H1 (cell line): ENCODE measurements at regions not wholly inside any gene's neighbourhood (a gene's known extent, or its start where the extent isn't known, plus 50 kb on each side); places are given as distances from the start of the nearest gene placed in this dataset.

Experiments used
- CTCF ChIA-PET: fragments of 300-600 bp; sonication (Branson Sonifier 250); formaldehyde crosslinking; loops from one replicate; lab custom pipeline; 2021; ENCODE audit not compliant: partially characterized antibody; lab: Charles Lee
- POLR2A ChIA-PET: fragments of 300-600 bp; sonication (Branson Sonifier 250); formaldehyde crosslinking; loops from one replicate; lab custom pipeline; 2021; ENCODE audit warnings: inconsistent platforms; ENCODE audit not compliant: partially characterized antibody; lab: Charles Lee
- DNase-seq, 2 experiments: peaks; one replicate each; pipeline versions ENCODE4 v3.0.0 to v3.0.0-alpha.2; 2010 to 2022; ENCODE audit warnings: low spot score in 2 of 2, low read depth in 1 of 2, mixed read lengths in 1 of 2
- FAIRE-seq: peaks from 2 replicates; lab custom pipeline; 2011; peaks lifted over from hg19 to GRCh38; lab: Jason Lieb, UNC
- H2AFZ ChIP-seq: 2 replicates; pipeline ENCODE4 v1.8.1; 2012; ENCODE audit warnings: low read length, inconsistent platforms
- H2AK5ac ChIP-seq: 2 replicates; pipeline ENCODE4 v1.6.1; 2013; ENCODE audit warnings: low read depth, low read length
- H2BK120ac ChIP-seq: replicated peaks from 2 replicates; pipeline ENCODE3; 2013; ENCODE audit warnings: low read depth, low read length, inconsistent platforms
- H2BK12ac ChIP-seq: 2 replicates; pipeline ENCODE4 v1.6.1; 2013; ENCODE audit warnings: low read depth, low read length
- H2BK15ac ChIP-seq: 2 replicates; pipeline ENCODE4 v1.6.1; 2013; ENCODE audit warnings: low read length
- H2BK20ac ChIP-seq: 2 replicates; pipeline ENCODE4 v1.6.1; 2013; ENCODE audit warnings: low read length
- H2BK5ac ChIP-seq: 2 replicates; pipeline ENCODE4 v1.6.1; 2013; ENCODE audit warnings: low read depth, low read length
- H3K14ac ChIP-seq: 2 replicates; pipeline ENCODE4 v1.6.1; 2013; ENCODE audit warnings: inconsistent platforms; ENCODE audit not compliant: insufficient read length
- H3K18ac ChIP-seq: 2 replicates; pipeline ENCODE4 v1.6.1; 2013; ENCODE audit warnings: low read length; ENCODE audit errors: extremely low read depth
- H3K23ac ChIP-seq: 2 replicates; pipeline ENCODE4 v1.6.1; 2013; ENCODE audit warnings: inconsistent platforms; ENCODE audit not compliant: insufficient read length
- H3K23me2 ChIP-seq: 2 replicates; pipeline ENCODE4 v1.6.1; 2013; ENCODE audit warnings: low read depth, low read length
- H3K27ac ChIP-seq: 2 replicates; pipeline ENCODE4 v1.6.1; 2011; ENCODE audit warnings: low read depth, low read length, inconsistent platforms
- H3K27me3 ChIP-seq, 4 experiments: replicated peaks in 1 of 4; 1 replicate in 1 of 4; 2 replicates in 3 of 4; pipeline versions ENCODE4 v1.6.1 to v1.8.1; 2011 to 2013; ENCODE audit warnings: low read length in 3 of 4, mild to moderate bottlenecking in 3 of 4, inconsistent platforms in 2 of 4, mixed read lengths in 2 of 4, moderate library complexity in 1 of 4; ENCODE audit not compliant: control insufficient read depth in 3 of 4, insufficient read depth in 3 of 4; ENCODE audit errors: extremely low read depth in 1 of 4
- H3K36me3 ChIP-seq, 4 experiments: 2 replicates each; pipeline versions ENCODE4 v1.6.1 to v1.8.1; 2011 to 2013; ENCODE audit warnings: mild to moderate bottlenecking in 4 of 4, low read length in 3 of 4, moderate library complexity in 2 of 4, control low read depth in 1 of 4, inconsistent platforms in 1 of 4; ENCODE audit not compliant: insufficient read depth in 4 of 4, control insufficient read depth in 2 of 4
- H3K4ac ChIP-seq: replicated peaks from 2 replicates; pipeline ENCODE3; 2013; ENCODE audit warnings: low read length, low read depth, mixed read lengths, inconsistent platforms; ENCODE audit not compliant: insufficient read length
- H3K4me1 ChIP-seq, 4 experiments: replicated peaks in 1 of 4; 1 replicate in 1 of 4; 2 replicates in 3 of 4; pipeline versions ENCODE4 v1.6.1 to v1.8.1; 2011 to 2013; ENCODE audit warnings: low read length in 3 of 4, inconsistent platforms in 2 of 4, mixed read lengths in 1 of 4; ENCODE audit not compliant: insufficient read depth in 4 of 4, control insufficient read depth in 3 of 4
- H3K4me2 ChIP-seq, 2 experiments: 2 replicates each; pipeline versions ENCODE4 v1.6.1 to v1.8.1; 2011 to 2013; ENCODE audit warnings: low read depth in 2 of 2, low read length in 2 of 2, control low read depth in 1 of 2, inconsistent platforms in 1 of 2, mild to moderate bottlenecking in 1 of 2; ENCODE audit not compliant: insufficient read depth in 1 of 2
- H3K4me3 ChIP-seq, 4 experiments: fragments of 200-600, 300-600 bp in 1 of 4; sonication (generic), shearing (Covaris generic), sonication (Bioruptor Twin) in 1 of 4; 2 replicates each; pipeline versions ENCODE4 v1.5.1 to v1.8.1; 2011 to 2016; ENCODE audit warnings: low read length in 4 of 4, low read depth in 3 of 4, control low read depth in 2 of 4, inconsistent platforms in 2 of 4, mild to moderate bottlenecking in 2 of 4, mixed read lengths in 1 of 4, moderate library complexity in 1 of 4; ENCODE audit not compliant: insufficient read depth in 2 of 4; ENCODE audit errors: extremely low read depth in 1 of 4
- H3K56ac ChIP-seq: replicated peaks from 2 replicates; pipeline ENCODE3; 2013; ENCODE audit warnings: low read depth, mild to moderate bottlenecking, mixed read lengths, low read length, inconsistent platforms; ENCODE audit not compliant: insufficient read length
- H3K79me1 ChIP-seq: 2 replicates; pipeline ENCODE4 v1.6.1; 2013; ENCODE audit warnings: low read depth, low read length, control low read depth
- H3K79me2 ChIP-seq, 2 experiments: 2 replicates each; pipeline versions ENCODE4 v1.6.1 to v1.8.1; 2012 to 2013; ENCODE audit warnings: low read length in 2 of 2, mild to moderate bottlenecking in 2 of 2, inconsistent platforms in 1 of 2; ENCODE audit not compliant: insufficient read depth in 2 of 2, control insufficient read depth in 1 of 2
- H3K9ac ChIP-seq, 4 experiments: replicated peaks in 1 of 4; 1 replicate in 1 of 4; 2 replicates in 3 of 4; pipeline versions ENCODE4 v1.6.1 to v1.8.1; 2011 to 2013; ENCODE audit warnings: low read depth in 3 of 4, low read length in 3 of 4, control low read depth in 2 of 4, mild to moderate bottlenecking in 2 of 4, moderate library complexity in 2 of 4, inconsistent platforms in 1 of 4; ENCODE audit errors: extremely low read depth in 1 of 4
- H3K9me3 ChIP-seq, 2 experiments: 2 replicates each; pipeline versions ENCODE4 v1.6.1 to v1.8.1; 2012 to 2013; ENCODE audit warnings: mild to moderate bottlenecking in 2 of 2, moderate library complexity in 2 of 2, control low read depth in 1 of 2, inconsistent platforms in 1 of 2, low read depth in 1 of 2, low read length in 1 of 2, mixed read lengths in 1 of 2; ENCODE audit not compliant: insufficient read depth in 2 of 2
- H4K20me1 ChIP-seq, 2 experiments: replicated peaks in 1 of 2; 2 replicates each; pipeline versions ENCODE3 to v1.8.1; 2011 to 2013; ENCODE audit warnings: inconsistent platforms in 2 of 2, low read length in 2 of 2, mild to moderate bottlenecking in 1 of 2; ENCODE audit not compliant: insufficient read depth in 2 of 2, control insufficient read depth in 1 of 2
- H4K5ac ChIP-seq: 2 replicates; pipeline ENCODE4 v1.6.1; 2013; ENCODE audit warnings: low read length, low read depth, mixed read lengths, inconsistent platforms; ENCODE audit not compliant: insufficient read length
- H4K8ac ChIP-seq: 2 replicates; pipeline ENCODE4 v1.8.0; 2013; ENCODE audit warnings: mild to moderate bottlenecking, moderate library complexity, low read length, inconsistent platforms; ENCODE audit not compliant: insufficient read depth; ENCODE audit errors: extremely low read depth
- H4K91ac ChIP-seq: replicated peaks from 2 replicates; pipeline ENCODE3; 2013; ENCODE audit warnings: low read length, mixed read lengths, inconsistent platforms; ENCODE audit not compliant: insufficient read length
- ATF2 ChIP-seq: IDR thresholded peaks from 2 replicates; pipeline ENCODE4 v1.6.1; 2012; ENCODE audit warnings: low read length, inconsistent platforms
- JUN ChIP-seq: IDR thresholded peaks from 2 replicates; pipeline ENCODE4 v1.6.1; 2011; ENCODE audit warnings: low read depth, mild to moderate bottlenecking, improper control_type of control experiment, low read length
- RBBP5 ChIP-seq: IDR thresholded peaks from 2 replicates; pipeline ENCODE4 v1.7.1; 2012; ENCODE audit warnings: low read depth, mild to moderate bottlenecking, inconsistent platforms, low read length, moderate library complexity, borderline replicate concordance
- SIN3A ChIP-seq, 2 experiments: IDR thresholded peaks in 1 of 2; conservative IDR thresholded peaks in 1 of 2; 2 replicates each; pipeline ENCODE4 v1.6.1; 2011 to 2012; ENCODE audit warnings: low read length in 2 of 2, improper control_type of control experiment in 1 of 2, low read depth in 1 of 2, mild to moderate bottlenecking in 1 of 2
- SIRT6 ChIP-seq: IDR thresholded peaks from one replicate; pipeline ENCODE4 v1.7.1; 2012; ENCODE audit warnings: low read length, inconsistent platforms
- SUZ12 ChIP-seq: fragments of 200-600 bp; sonication (generic); IDR thresholded peaks from 2 replicates; pipeline ENCODE4 v1.6.1; 2012; ENCODE audit warnings: mild to moderate bottlenecking, inconsistent platforms, low read length, moderate library complexity, mixed read lengths

DNA sequence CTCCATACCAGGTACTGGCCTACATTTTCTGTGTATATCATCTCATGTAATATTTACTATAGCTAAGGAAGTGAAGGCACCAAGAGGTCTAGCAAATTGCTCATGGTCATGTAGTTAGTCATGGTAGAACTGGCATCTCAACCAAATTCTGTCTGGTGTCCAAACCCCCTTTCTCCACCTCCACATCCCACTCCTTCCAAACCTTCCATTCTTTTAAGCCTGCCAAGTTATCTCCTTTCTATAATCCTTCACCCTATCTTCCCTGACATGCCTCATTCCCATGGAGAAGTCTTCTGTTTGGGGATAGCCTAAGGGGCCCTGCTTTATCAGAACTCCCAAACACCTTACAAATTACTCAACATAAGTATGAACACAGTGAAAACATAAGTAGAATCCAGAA, 196.2 kb upstream of the HMGA2 start:
- H2BK5ac ChIP-seq: no peak overlapping the region
- no peak overlapping the region for H4K8ac ChIP-seq
- H3K27me3 ChIP-seq: no peaks in the 10 kb centered on the region
- H2BK20ac ChIP-seq: no peak overlapping the region
- DNase-seq: no peak
- H3K4me2 ChIP-seq: no peak overlapping the region
- H3K18ac ChIP-seq: no peak overlapping the region
- H4K20me1 ChIP-seq: no peaks in the 10 kb centered on the region
- CTCF ChIA-PET: interaction anchor here (0.5 to 1.7 kb wide), 2 partner anchors 14 to 26 kb away, joined by 3 to 4 read pairs; no protein-coding TSS in a partner anchor
- no peak overlapping the region for H2BK120ac ChIP-seq
- H3K23ac ChIP-seq: no peak overlapping the region
- H3K14ac ChIP-seq: no peak overlapping the region
- no peak overlapping the region for H2AK5ac ChIP-seq
- no peak overlapping the region for H2BK12ac ChIP-seq
- no peaks in the 10 kb centered on the region for H3K36me3 ChIP-seq
- no peak for FAIRE-seq
- no peaks in the 10 kb centered on the region for H3K79me1 ChIP-seq
- no peak overlapping the region for H4K5ac ChIP-seq
- H3K23me2 ChIP-seq: no peaks in the 10 kb centered on the region; the same call in 1 of the 2 replicates
- no peak overlapping the region for H3K9ac ChIP-seq
- H3K27ac ChIP-seq: no peak overlapping the region
- H3K4me3 ChIP-seq: no peak overlapping the region
- POLR2A ChIA-PET: no interaction called here
- H3K56ac ChIP-seq: no peak overlapping the region
- H3K79me2 ChIP-seq: no peaks in the 10 kb centered on the region
- no peak overlapping the region for H4K91ac ChIP-seq
- TF ChIP-seq ATF2 (no peak), SUZ12 (no peak), RBBP5 (no peak), SIRT6 (no peak), SIN3A (conservative IDR thresholded peaks at IDR 0.05 in 1 of 2, IDR thresholded peaks at IDR 0.05 in 1 of 2; ENCODE audit: low read depth in 1 of 2, low read length in 2 of 2) (no peak), JUN (no peak)
- TF ChIP-seq, all 59 proteins: peak for 0
- H2AFZ ChIP-seq: no peak overlapping the region
- H3K4ac ChIP-seq: no peak overlapping the region
- H3K4me1 ChIP-seq: no peaks in the 10 kb centered on the region
- no peak overlapping the region for H2BK15ac ChIP-seq
- no peaks in the 10 kb centered on the region for H3K9me3 ChIP-seq
